ENCODE measurements at regions not wholly inside any gene's neighbourhood (a gene's known extent, or its start where the extent isn't known, plus 50 kb on each side); places are given as distances from the start of the nearest gene placed in this dataset.

- TF ChIP-seq RB1 (IDR thresholded peaks at IDR 0.05; ENCODE audit: low read depth): no peak
- TF ChIP-seq ZEB2 (IDR thresholded peaks at IDR 0.05): no peak
- no peak for TF ChIP-seq ELF4 (CRISPR knock-in tag; IDR thresholded peaks at IDR 0.05)
- TF ChIP-seq ZNF274 (IDR thresholded peaks at IDR 0.05; ENCODE audit: borderline replicate concordance, low read depth, low read length): no peak
- TF ChIP-seq ZNF354B (CRISPR knock-in tag; IDR thresholded peaks at IDR 0.05): no peak
- TF ChIP-seq, protein P1, sequence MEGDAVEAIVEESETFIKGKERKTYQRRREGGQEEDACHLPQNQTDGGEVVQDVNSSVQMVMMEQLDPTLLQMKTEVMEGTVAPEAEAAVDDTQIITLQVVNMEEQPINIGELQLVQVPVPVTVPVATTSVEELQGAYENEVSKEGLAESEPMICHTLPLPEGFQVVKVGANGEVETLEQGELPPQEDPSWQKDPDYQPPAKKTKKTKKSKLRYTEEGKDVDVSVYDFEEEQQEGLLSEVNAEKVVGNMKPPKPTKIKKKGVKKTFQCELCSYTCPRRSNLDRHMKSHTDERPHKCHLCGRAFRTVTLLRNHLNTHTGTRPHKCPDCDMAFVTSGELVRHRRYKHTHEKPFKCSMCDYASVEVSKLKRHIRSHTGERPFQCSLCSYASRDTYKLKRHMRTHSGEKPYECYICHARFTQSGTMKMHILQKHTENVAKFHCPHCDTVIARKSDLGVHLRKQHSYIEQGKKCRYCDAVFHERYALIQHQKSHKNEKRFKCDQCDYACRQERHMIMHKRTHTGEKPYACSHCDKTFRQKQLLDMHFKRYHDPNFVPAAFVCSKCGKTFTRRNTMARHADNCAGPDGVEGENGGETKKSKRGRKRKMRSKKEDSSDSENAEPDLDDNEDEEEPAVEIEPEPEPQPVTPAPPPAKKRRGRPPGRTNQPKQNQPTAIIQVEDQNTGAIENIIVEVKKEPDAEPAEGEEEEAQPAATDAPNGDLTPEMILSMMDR (IDR thresholded peaks at IDR 0.05 in 2 of 3, conservative IDR thresholded peaks at IDR 0.05 in 1 of 3; ENCODE audit: insufficient read depth in 2 of 3, low read depth in 1 of 3, low read length in 3 of 3): no peak
- no peak for TF ChIP-seq HLTF (IDR thresholded peaks at IDR 0.05)
- no peak for TF ChIP-seq LARP7 (IDR thresholded peaks at IDR 0.05)
- no peak for TF ChIP-seq ZNF24 (IDR thresholded peaks at IDR 0.05)
- no peak for TF ChIP-seq CHD4 (IDR thresholded peaks at IDR 0.05; ENCODE audit: insufficient read depth, insufficient replicate concordance, low read depth, low read length, poor library complexity, severe bottlenecking)
- no peak for TF ChIP-seq CHD2 (IDR thresholded peaks at IDR 0.05; ENCODE audit: low read depth, low read length)
- TF ChIP-seq KAT8 (IDR thresholded peaks at IDR 0.05; ENCODE audit: low read depth): no peak
Measured at GRCh38 chr5:33275391-33275790, 165.4 kb upstream of the TARS1 start.
